HEK293 (cell line): ENCODE measurements at regions not wholly inside any gene's neighbourhood (a gene's known extent, or its start where the extent isn't known, plus 50 kb on each side); places are given as distances from the start of the nearest gene placed in this dataset.
"Not testable (repeated sequence)": the region's sequence is repeated elsewhere in the genome, so short reads cannot be mapped to it uniquely, and the experiment has no call there.

Experiments
- CTCF ChIA-PET: fragments of 350-600 bp; formaldehyde crosslinking; extraction: SDS; loops from one replicate; lab custom pipeline; 2021; ENCODE audit warnings: antibody characterized with exemption; lab: Yijun Ruan, JAX
- POLR2A ChIA-PET: fragments of 300-600 bp; formaldehyde crosslinking; extraction: SDS; loops from one replicate; lab custom pipeline; 2020; ENCODE audit warnings: antibody characterized with exemption, inconsistent platforms; lab: Yijun Ruan, JAX
- H3K27ac ChIP-seq: fragments of 200-500 bp; sonication (Bioruptor generic); 2 replicates; pipeline ENCODE4 v1.5.1; 2014; ENCODE audit warnings: low read depth, low read length, control low read depth, inconsistent platforms; ENCODE audit errors: extremely low read depth
- H3K36me3 ChIP-seq, 2 experiments: fragments of 200-500 bp in 1 of 2; sonication (Bioruptor generic) in 1 of 2; 1 replicate in 1 of 2; 2 replicates in 1 of 2; pipeline ENCODE4 v1.5.1; 2014 to 2017; ENCODE audit warnings: inconsistent platforms in 2 of 2, low read length in 2 of 2; ENCODE audit not compliant: control insufficient read depth in 2 of 2, insufficient read depth in 1 of 2
- H3K4me1 ChIP-seq: fragments of 200-500 bp; sonication (Bioruptor generic); 2 replicates; pipeline ENCODE4 v1.5.1; 2014; ENCODE audit warnings: mild to moderate bottlenecking, low read length, inconsistent platforms; ENCODE audit not compliant: control insufficient read depth, insufficient read depth
- H3K4me3 ChIP-seq: 2 replicates; pipeline ENCODE4 v1.5.1; 2011; ENCODE audit warnings: low read depth, mild to moderate bottlenecking, control low read depth, low read length, moderate library complexity
- H3K9me3 ChIP-seq: fragments of 200-500 bp; sonication (Bioruptor generic); 2 replicates; pipeline ENCODE4 v1.5.1; 2014; ENCODE audit warnings: low read depth, low read length, inconsistent platforms; ENCODE audit not compliant: control insufficient read depth, insufficient read depth
- GLI4 ChIP-seq: fragments of 450-650 bp; formaldehyde crosslinking; IDR thresholded peaks from 2 replicates; pipeline ENCODE4 v1.5.1; 2016; ENCODE audit warnings: missing biosample characterization, missing genetic modification characterization
- KLF7 ChIP-seq: fragments of 450-650 bp; formaldehyde crosslinking; IDR thresholded peaks from 2 replicates; pipeline ENCODE4 v1.5.1; 2016; ENCODE audit warnings: missing biosample characterization, missing genetic modification characterization, borderline replicate concordance
- MEIS1 ChIP-seq: sonication (generic); formaldehyde crosslinking; IDR thresholded peaks from 2 replicates; pipeline ENCODE4 v1.8.1; 2022; ENCODE audit warnings: missing genetic modification reagents, mild to moderate bottlenecking, borderline replicate concordance
- PRDM6 ChIP-seq: fragments of 450-650 bp; formaldehyde crosslinking; IDR thresholded peaks from 2 replicates; pipeline ENCODE4 v1.5.1; 2017; ENCODE audit warnings: missing biosample characterization, missing genetic modification characterization
- SCRT1 ChIP-seq: fragments of 450-650 bp; formaldehyde crosslinking; IDR thresholded peaks from 2 replicates; pipeline ENCODE4 v1.5.1; 2016; ENCODE audit warnings: missing biosample characterization, missing genetic modification characterization, borderline replicate concordance
- SP2 ChIP-seq: fragments of 450-650 bp; formaldehyde crosslinking; IDR thresholded peaks from 2 replicates; pipeline ENCODE4 v1.5.1; 2016; ENCODE audit warnings: missing biosample characterization, missing genetic modification characterization
- TSHZ1 ChIP-seq: fragments of 450-650 bp; formaldehyde crosslinking; IDR thresholded peaks from 2 replicates; pipeline ENCODE4 v1.5.1; 2016; ENCODE audit warnings: missing biosample characterization, missing genetic modification characterization, borderline replicate concordance
- YY1 ChIP-seq: fragments of 450-650 bp; formaldehyde crosslinking; IDR thresholded peaks from 2 replicates; pipeline ENCODE4 v1.5.1; 2018; ENCODE audit warnings: missing biosample characterization, missing genetic modification characterization
- ZBTB20 ChIP-seq: fragments of 450-650 bp; formaldehyde crosslinking; IDR thresholded peaks from 2 replicates; pipeline ENCODE4 v1.5.1; 2016; ENCODE audit warnings: missing biosample characterization, missing genetic modification characterization
- ZBTB48 ChIP-seq: fragments of 450-650 bp; formaldehyde crosslinking; IDR thresholded peaks from 2 replicates; pipeline ENCODE4 v1.5.1; 2016; ENCODE audit warnings: missing biosample characterization, missing genetic modification characterization
- ZBTB6 ChIP-seq: fragments of 450-650 bp; formaldehyde crosslinking; IDR thresholded peaks from 2 replicates; pipeline ENCODE4 v1.5.1; 2017; ENCODE audit warnings: missing biosample characterization, missing genetic modification characterization
- ZFHX2 ChIP-seq: fragments of 450-650 bp; formaldehyde crosslinking; conservative IDR thresholded peaks from 2 replicates; pipeline ENCODE4 v1.5.1; 2016; ENCODE audit warnings: missing biosample characterization, missing genetic modification characterization
- ZFP69B ChIP-seq: fragments of 450-650 bp; formaldehyde crosslinking; IDR thresholded peaks from 2 replicates; pipeline ENCODE4 v1.5.1; 2016; ENCODE audit warnings: missing biosample characterization, missing genetic modification characterization
- ZIC2 ChIP-seq: fragments of 450-650 bp; formaldehyde crosslinking; IDR thresholded peaks from 2 replicates; pipeline ENCODE4 v1.5.1; 2016; ENCODE audit warnings: missing biosample characterization, missing genetic modification characterization
- ZNF184 ChIP-seq: fragments of 450-650 bp; IDR thresholded peaks from 2 replicates; pipeline ENCODE4 v1.5.1; 2018; ENCODE audit warnings: missing biosample characterization, mild to moderate bottlenecking, missing genetic modification characterization
- ZNF266 ChIP-seq: fragments of 450-650 bp; formaldehyde crosslinking; IDR thresholded peaks from 2 replicates; pipeline ENCODE4 v1.5.1; 2016; ENCODE audit warnings: missing biosample characterization, missing genetic modification characterization, low read depth
- ZNF324 ChIP-seq: fragments of 450-650 bp; formaldehyde crosslinking; IDR thresholded peaks from 2 replicates; pipeline ENCODE4 v1.5.1; 2016; ENCODE audit warnings: missing biosample characterization, missing genetic modification characterization
- ZNF354C ChIP-seq: fragments of 450-650 bp; formaldehyde crosslinking; IDR thresholded peaks from 2 replicates; pipeline ENCODE4 v1.5.1; 2016; ENCODE audit warnings: missing biosample characterization, missing genetic modification characterization, low read depth, borderline replicate concordance
- ZNF391 ChIP-seq: fragments of 450-650 bp; formaldehyde crosslinking; IDR thresholded peaks from 2 replicates; pipeline ENCODE4 v1.5.1; 2016; ENCODE audit warnings: low read depth, missing biosample characterization, missing genetic modification characterization, borderline replicate concordance
- ZNF426 ChIP-seq: fragments of 450-650 bp; formaldehyde crosslinking; IDR thresholded peaks from 2 replicates; pipeline ENCODE4 v1.5.1; 2017; ENCODE audit warnings: missing biosample characterization, missing genetic modification characterization, mild to moderate bottlenecking, inconsistent platforms, moderate library complexity
- ZNF48 ChIP-seq: fragments of 450-650 bp; formaldehyde crosslinking; IDR thresholded peaks from 2 replicates; pipeline ENCODE4 v1.5.1; 2016; ENCODE audit warnings: missing biosample characterization, missing genetic modification characterization
- ZNF501 ChIP-seq: fragments of 450-650 bp; formaldehyde crosslinking; IDR thresholded peaks from 2 replicates; pipeline ENCODE4 v1.5.1; 2016; ENCODE audit warnings: missing biosample characterization, missing genetic modification characterization
- ZNF548 ChIP-seq: fragments of 450-650 bp; formaldehyde crosslinking; IDR thresholded peaks from 2 replicates; pipeline ENCODE4 v1.5.1; 2016; ENCODE audit warnings: missing biosample characterization, missing genetic modification characterization
- ZNF560 ChIP-seq: fragments of 450-650 bp; formaldehyde crosslinking; IDR thresholded peaks from 2 replicates; pipeline ENCODE4 v1.5.1; 2017; ENCODE audit warnings: missing biosample characterization, missing genetic modification characterization, borderline replicate concordance
- ZNF777 ChIP-seq: fragments of 450-650 bp; formaldehyde crosslinking; IDR thresholded peaks from 2 replicates; pipeline ENCODE4 v1.5.1; 2017; ENCODE audit warnings: missing biosample characterization, missing genetic modification characterization, borderline replicate concordance

GRCh38 chr2:41033127-41033526 lies 581.2 kb upstream of the SLC8A1 start:
- Histone ChIP-seq H3K27ac (no peak overlapping the region), H3K4me1 (no peaks in the 10 kb centered on the region), H3K36me3 (no peaks in the 10 kb centered on the region), H3K4me3 (no peak overlapping the region), H3K9me3 (no peaks in the 10 kb centered on the region)
- ChIA-PET CTCF (no interaction called here), POLR2A (no interaction called here)
- no peak for TF ChIP-seq MEIS1 (CRISPR knock-in tag)
- TF ChIP-seq YY1 (tag by site-specific recombination), result no peak
- no peak for TF ChIP-seq PRDM6 (tag by site-specific recombination)
- no peak for TF ChIP-seq SP2
- no peak for TF ChIP-seq ZNF560 (tag by site-specific recombination)
- TF ChIP-seq SCRT1 (tag by site-specific recombination), result no peak
- no peak for TF ChIP-seq ZBTB20
- no peak for TF ChIP-seq ZIC2 (tag by site-specific recombination)

- H3K36me3 ChIP-seq, result no peaks in the 10 kb centered on the region
- H3K27ac ChIP-seq, result no peak overlapping the region
- ChIA-PET CTCF (no interaction called here), POLR2A (no interaction called here)
- no peaks in the 10 kb centered on the region for H3K9me3 ChIP-seq
- no peaks in the 10 kb centered on the region for H3K4me1 ChIP-seq
- H3K4me3 ChIP-seq, result no peak overlapping the region
- TF ChIP-seq ZFP69B (tag by site-specific recombination) (no peak), ZNF266 (tag by site-specific recombination) (no peak), ZNF354C (tag by site-specific recombination) (no peak), ZNF777 (no peak), ZNF48 (tag by site-specific recombination) (no peak), ZNF391 (no peak), TSHZ1 (no peak), ZFHX2 (tag by site-specific recombination) (no peak), GLI4 (no peak), ZNF324 (no peak), ZNF548 (no peak), KLF7 (tag by site-specific recombination) (no peak), ZBTB48 (tag by site-specific recombination) (no peak), ZNF501 (tag by site-specific recombination) (no peak), ZNF184 (no peak), SP2 (no peak), ZBTB6 (tag by site-specific recombination) (no peak), ZNF426 (tag by site-specific recombination) (no peak)
Observed at GRCh38 chr2:41038408-41038807, 586.5 kb upstream of the SLC8A1 start.

- H3K9me3 ChIP-seq, H3K4me1 ChIP-seq, POLR2A ChIA-PET, H3K27ac ChIP-seq, H3K4me3 ChIP-seq, H3K36me3 ChIP-seq: not testable (repeated sequence)
- CTCF ChIA-PET, result interaction anchor here (0.6 to 0.7 kb wide), 2 partner anchors 62 to 146 kb away, joined by 3 to 4 read pairs; no protein-coding TSS in a partner anchor
Observed at GRCh38 chr2:41039750-41040149, 587.9 kb upstream of the SLC8A1 start.
